Astrocyte of the cerebellum (primary cell): ENCODE measurements at regions not wholly inside any gene's neighbourhood (a gene's known extent, or its start where the extent isn't known, plus 50 kb on each side); places are given as distances from the start of the nearest gene placed in this dataset.

Source experiments
- DNase-seq: peaks from one replicate; pipeline ENCODE4 v3.0.0-alpha.2; 2011; ENCODE audit warnings: low read depth
- H3K4me3 ChIP-seq: 2 replicates; pipeline ENCODE4 v1.5.1; 2011; ENCODE audit warnings: mild to moderate bottlenecking, low read depth, low read length, moderate library complexity
- in situ Hi-C: cut with HindIII; loops from 2 replicates; pipeline ENCODE4 v1.10.0; 2017; ENCODE audit warnings: low sequenced_read_pairs
- TF ChIP-seq, protein P1 (sequence below): IDR thresholded peaks from 2 replicates; pipeline ENCODE4 v1.5.1; 2012; ENCODE audit warnings: low read length, low read depth, moderate library complexity, mild to moderate bottlenecking; ENCODE audit errors: missing control alignments

DNA sequence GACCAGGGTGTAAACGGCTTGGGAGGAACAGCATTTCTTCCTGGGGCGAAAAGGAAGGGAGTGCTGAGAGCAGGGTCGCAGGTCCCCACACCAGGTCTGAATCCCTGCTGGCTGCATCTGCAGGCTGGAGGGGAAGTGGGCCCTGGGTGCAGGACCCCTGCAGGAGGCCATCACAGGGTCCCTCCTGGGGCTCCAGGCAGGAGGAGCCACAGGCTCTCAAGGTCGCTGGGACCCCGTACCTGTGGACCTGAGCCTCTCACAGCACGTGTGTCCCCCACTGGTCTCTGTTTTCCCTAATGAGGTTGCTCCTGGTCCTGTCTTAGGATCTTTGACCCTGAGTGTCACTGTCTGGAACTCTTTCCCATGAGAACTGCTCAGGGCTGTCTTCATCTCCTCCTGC lies 147.8 kb upstream of the ZNF236 start:
- no peak overlapping the region for H3K4me3 ChIP-seq
- TF ChIP-seq, protein P1, sequence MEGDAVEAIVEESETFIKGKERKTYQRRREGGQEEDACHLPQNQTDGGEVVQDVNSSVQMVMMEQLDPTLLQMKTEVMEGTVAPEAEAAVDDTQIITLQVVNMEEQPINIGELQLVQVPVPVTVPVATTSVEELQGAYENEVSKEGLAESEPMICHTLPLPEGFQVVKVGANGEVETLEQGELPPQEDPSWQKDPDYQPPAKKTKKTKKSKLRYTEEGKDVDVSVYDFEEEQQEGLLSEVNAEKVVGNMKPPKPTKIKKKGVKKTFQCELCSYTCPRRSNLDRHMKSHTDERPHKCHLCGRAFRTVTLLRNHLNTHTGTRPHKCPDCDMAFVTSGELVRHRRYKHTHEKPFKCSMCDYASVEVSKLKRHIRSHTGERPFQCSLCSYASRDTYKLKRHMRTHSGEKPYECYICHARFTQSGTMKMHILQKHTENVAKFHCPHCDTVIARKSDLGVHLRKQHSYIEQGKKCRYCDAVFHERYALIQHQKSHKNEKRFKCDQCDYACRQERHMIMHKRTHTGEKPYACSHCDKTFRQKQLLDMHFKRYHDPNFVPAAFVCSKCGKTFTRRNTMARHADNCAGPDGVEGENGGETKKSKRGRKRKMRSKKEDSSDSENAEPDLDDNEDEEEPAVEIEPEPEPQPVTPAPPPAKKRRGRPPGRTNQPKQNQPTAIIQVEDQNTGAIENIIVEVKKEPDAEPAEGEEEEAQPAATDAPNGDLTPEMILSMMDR = no peak
- DNase-seq = no peak
- in situ Hi-C loops = no loop called here

DNA sequence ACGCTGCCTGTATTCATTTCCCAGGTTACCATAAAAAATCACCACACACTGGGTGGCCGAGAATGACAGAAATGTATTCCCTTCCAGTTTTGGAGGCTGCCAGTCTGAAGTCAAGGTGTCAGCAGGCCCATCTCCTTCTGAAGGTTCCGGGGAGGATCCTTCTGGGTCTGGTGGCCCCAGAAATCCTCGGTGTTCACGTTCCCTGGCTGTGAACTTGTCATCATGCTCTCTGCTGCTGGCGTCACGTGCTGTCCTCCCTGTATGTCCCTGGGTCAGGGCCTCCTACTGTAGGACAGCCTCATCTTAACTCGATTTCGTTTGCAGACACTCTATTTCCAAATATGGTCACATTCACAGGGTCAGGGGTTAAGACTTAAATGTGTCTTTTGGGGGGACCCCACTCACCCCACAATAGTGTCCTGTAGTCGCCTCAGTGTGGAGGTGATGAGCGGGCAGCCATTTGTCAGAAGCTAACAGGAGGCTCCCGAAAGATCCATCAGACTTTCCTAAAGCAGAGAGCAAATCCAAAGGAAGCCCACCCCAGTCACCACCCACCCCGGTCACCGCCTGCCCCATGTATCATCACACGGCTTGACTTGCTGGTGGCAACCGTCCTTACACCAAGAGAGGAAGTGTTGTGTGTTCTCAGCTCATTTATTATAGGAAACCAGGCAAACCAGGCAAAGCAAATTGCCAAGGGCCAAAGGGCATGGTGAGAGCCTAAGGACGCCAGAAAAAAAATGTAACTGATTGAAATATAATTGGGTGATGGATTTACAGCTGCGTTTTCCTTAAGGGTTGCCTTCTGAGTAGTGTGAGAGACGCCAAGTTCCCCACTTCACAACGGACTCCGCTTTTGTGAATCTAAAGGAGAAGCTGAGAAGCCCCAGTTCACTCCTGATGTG lies 148.8 kb upstream of the ZNF236 start:
- H3K4me3 ChIP-seq = no peak overlapping the region
- no peak for DNase-seq
- TF ChIP-seq, protein P1 = no peak
- in situ Hi-C loops = no loop called here

DNA sequence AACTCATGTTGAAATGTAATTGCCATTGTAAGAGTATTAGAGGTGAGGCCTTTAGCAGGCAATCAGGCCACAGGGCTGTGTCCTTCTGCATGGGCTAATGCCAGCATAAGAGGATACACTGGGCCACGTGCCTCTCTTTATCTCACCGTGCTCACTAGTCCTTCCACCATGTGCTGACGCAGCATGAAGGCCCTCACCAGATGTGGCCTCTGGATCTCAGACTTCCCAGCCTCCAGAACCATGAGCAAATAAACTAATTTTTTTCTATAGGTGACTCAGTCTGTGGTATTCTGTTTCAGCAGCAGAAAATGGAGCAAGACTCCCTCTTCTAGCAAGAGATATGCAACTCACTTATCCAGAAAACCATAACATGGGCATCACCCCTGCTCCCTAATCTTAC lies 149.7 kb upstream of the ZNF236 start:
- in situ Hi-C loops = no loop called here
- TF ChIP-seq, protein P1 = no peak
- no peak for DNase-seq
- no peak overlapping the region for H3K4me3 ChIP-seq

DNA sequence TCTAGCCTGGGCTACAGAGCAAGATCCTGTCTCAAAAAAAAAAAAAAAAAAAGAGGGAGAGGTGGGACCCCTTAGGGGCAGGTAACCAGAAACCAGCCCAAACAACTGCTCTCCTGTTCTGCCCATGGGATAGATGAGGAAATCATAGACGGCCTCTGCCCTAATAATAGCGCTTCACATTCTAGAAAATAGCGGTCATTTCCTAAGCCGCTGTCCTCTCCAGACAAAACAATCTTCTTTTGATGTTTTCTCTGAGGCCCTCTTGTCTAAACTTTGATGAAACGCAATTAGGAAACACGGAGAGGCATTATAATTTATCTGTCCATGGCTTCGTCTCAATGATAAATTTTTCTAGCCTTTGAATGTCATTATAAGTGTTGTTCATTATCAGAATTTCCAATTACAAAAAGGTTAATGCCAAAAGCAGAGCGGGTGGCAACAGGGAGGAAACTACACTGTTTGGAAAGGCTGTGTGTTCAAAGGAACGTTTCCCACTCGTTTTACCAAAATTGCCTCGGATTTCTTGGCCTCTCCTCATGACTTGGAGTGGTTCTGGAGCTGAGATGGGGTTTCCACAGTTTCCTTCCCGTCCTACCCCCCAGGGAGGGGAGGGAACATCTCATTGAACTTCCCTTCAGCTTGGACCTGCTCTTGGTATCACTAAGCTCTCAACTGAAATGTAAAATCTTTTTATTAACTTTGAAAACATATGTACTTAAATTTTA lies 151.6 kb upstream of the ZNF236 start:
- no peak overlapping the region for H3K4me3 ChIP-seq
- DNase-seq = no peak
- TF ChIP-seq, protein P1 = no peak
- in situ Hi-C loops = no loop called here

DNA sequence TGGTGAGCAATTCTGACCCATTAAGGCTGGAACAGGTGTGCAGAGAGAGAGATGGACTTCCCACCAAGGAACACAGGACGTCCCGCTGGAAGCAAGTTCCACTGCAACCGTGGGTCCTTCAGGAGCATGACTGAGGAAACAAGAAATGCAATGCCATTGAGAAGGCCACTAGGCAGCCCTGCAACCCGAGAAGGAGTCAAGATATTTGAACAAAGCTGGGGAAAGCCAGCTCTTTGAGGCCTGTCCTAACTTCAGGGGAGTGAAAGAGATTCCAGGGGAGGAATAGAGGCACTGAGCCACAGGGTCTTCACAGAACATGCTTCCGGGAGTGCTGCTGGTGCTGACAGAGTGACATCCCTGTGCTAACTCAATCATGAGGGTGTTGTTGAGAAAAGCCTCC lies 153.8 kb upstream of the ZNF236 start:
- in situ Hi-C loops = no loop called here
- no peak overlapping the region for H3K4me3 ChIP-seq
- TF ChIP-seq, protein P1 = no peak
- DNase-seq = no peak

DNA sequence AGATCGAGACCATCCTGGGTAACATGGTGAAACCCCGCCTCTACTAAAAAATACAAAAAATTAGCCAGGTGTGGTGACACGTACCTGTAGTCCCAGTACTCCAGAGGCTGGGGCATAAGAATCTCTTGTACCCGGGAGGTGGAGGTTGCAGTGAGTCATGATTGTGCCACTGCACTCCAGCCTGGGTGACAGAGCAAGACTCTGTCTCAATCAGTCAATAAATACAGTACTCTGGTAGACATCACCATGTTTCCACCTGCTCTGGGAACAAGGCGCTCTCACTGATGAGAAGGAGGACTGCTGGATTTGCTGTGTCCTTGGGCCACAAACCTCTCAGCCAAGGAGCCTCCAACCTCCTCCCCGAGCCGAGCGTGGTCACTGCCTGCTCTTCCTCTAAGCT lies 154.2 kb upstream of the ZNF236 start:
- in situ Hi-C loops = no loop called here
- TF ChIP-seq, protein P1 = no peak
- no peak overlapping the region for H3K4me3 ChIP-seq
- no peak for DNase-seq
